ENCODE measurements at regions not wholly inside any gene's neighbourhood (a gene's known extent, or its start where the extent isn't known, plus 50 kb on each side); places are given as distances from the start of the nearest gene placed in this dataset.

DNA sequence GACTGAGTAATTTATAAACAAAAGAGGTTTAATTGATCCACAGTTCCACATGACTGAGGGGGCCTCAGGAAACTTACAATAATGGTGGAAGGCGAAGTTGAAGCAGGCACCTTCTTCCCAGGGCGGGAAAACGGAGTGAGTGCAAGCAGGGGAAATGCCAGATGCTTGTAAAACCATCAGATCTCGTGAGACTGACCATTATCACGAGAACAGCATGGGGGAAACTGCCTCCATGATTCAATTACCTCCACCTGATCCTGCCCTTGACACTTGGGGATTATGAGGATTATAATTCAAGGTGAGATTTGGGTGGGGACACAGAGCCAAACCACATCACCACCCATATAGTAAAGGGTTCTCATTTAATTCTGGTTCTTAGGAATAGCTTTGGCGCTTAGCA lies 219.5 kb upstream of the ATP5MC3 start:
- TF ChIP-seq, protein P1, sequence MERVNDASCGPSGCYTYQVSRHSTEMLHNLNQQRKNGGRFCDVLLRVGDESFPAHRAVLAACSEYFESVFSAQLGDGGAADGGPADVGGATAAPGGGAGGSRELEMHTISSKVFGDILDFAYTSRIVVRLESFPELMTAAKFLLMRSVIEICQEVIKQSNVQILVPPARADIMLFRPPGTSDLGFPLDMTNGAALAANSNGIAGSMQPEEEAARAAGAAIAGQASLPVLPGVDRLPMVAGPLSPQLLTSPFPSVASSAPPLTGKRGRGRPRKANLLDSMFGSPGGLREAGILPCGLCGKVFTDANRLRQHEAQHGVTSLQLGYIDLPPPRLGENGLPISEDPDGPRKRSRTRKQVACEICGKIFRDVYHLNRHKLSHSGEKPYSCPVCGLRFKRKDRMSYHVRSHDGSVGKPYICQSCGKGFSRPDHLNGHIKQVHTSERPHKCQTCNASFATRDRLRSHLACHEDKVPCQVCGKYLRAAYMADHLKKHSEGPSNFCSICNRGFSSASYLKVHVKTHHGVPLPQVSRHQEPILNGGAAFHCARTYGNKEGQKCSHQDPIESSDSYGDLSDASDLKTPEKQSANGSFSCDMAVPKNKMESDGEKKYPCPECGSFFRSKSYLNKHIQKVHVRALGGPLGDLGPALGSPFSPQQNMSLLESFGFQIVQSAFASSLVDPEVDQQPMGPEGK (CRISPR knock-in tag; IDR thresholded peaks at IDR 0.05; ENCODE audit: borderline replicate concordance), result no peak
- TF ChIP-seq ZC3H10 (CRISPR knock-in tag; IDR thresholded peaks at IDR 0.05) (no peak), RARB (CRISPR knock-in tag; IDR thresholded peaks at IDR 0.05) (no peak), ARNTL (CRISPR knock-in tag; IDR thresholded peaks at IDR 0.05; ENCODE audit: borderline replicate concordance, low read depth) (no peak), ISL1 (CRISPR knock-in tag; IDR thresholded peaks at IDR 0.05) (no peak), CSDC2 (CRISPR knock-in tag; IDR thresholded peaks at IDR 0.05) (no peak), PPARA (CRISPR knock-in tag; IDR thresholded peaks at IDR 0.05; ENCODE audit: borderline replicate concordance) (no peak), ESRRG (CRISPR knock-in tag; IDR thresholded peaks at IDR 0.05) (no peak), TOX (CRISPR knock-in tag; IDR thresholded peaks at IDR 0.05; ENCODE audit: borderline replicate concordance) (no peak), ZFP3 (CRISPR knock-in tag; IDR thresholded peaks at IDR 0.05) (no peak), ZFP30 (CRISPR knock-in tag; IDR thresholded peaks at IDR 0.05) (no peak)
